Panc1 (cell line): ENCODE measurements at regions not wholly inside any gene's neighbourhood (a gene's known extent, or its start where the extent isn't known, plus 50 kb on each side); places are given as distances from the start of the nearest gene placed in this dataset.

Source experiments
- ATAC-seq: fragments of 200-7000 bp; cut with Tn5 transposase; 2 replicates; pipeline ENCODE4 v1.9.1; 2020; ENCODE audit warnings: mild to moderate bottlenecking, moderate library complexity
- BruUV-seq: library from RNA; stranded (reverse); fragments of 400-500 nt; replicated peaks from 2 replicates; lab custom pipeline; 2021; lab: Mats Ljungman, UMichigan
- CTCF ChIA-PET: fragments of 300-600 bp; sonication (Branson Sonifier 250); formaldehyde crosslinking; loops from one replicate; lab custom pipeline; 2022; ENCODE audit warnings: antibody characterized with exemption; lab: Charles Lee
- POLR2A ChIA-PET: fragments of 300-600 bp; sonication (Branson Sonifier 250); formaldehyde crosslinking; loops from one replicate; lab custom pipeline; 2022; ENCODE audit warnings: antibody characterized with exemption; lab: Charles Lee
- DNase-seq: peaks from one replicate; pipeline ENCODE4 v3.0.0-alpha.2; 2010; ENCODE audit warnings: low read depth, low spot score
- H3K27ac ChIP-seq: 2 replicates; pipeline ENCODE4 v1.5.1; 2011; ENCODE audit warnings: mild to moderate bottlenecking, low read length, inconsistent platforms
- H3K27me3 ChIP-seq: fragments of 200-500 bp; sonication (Bioruptor generic); 2 replicates; pipeline ENCODE4 v1.6.0; 2014; ENCODE audit warnings: low read length, inconsistent platforms; ENCODE audit not compliant: control insufficient read depth, insufficient read depth
- H3K36me3 ChIP-seq: fragments of 200-500 bp; sonication (Bioruptor generic); 2 replicates; pipeline ENCODE4 v1.5.1; 2014; ENCODE audit warnings: inconsistent platforms, mild to moderate bottlenecking, low read length, moderate library complexity; ENCODE audit not compliant: control insufficient read depth, insufficient read depth
- H3K4me1 ChIP-seq: 2 replicates; pipeline ENCODE4 v1.5.1; 2011; ENCODE audit warnings: inconsistent platforms, mild to moderate bottlenecking, low read length, moderate library complexity; ENCODE audit not compliant: control insufficient read depth, insufficient read depth
- H3K4me3 ChIP-seq, 2 experiments: 2 replicates each; pipeline ENCODE4 v1.5.1; 2011 to 2012; ENCODE audit warnings: low read depth in 2 of 2, low read length in 2 of 2, mild to moderate bottlenecking in 2 of 2, inconsistent platforms in 1 of 2, moderate library complexity in 1 of 2
- H3K9me3 ChIP-seq: fragments of 200-500 bp; sonication (Bioruptor generic); 2 replicates; pipeline ENCODE4 v1.5.1; 2014; ENCODE audit warnings: low read depth, mild to moderate bottlenecking, inconsistent platforms, low read length, moderate library complexity; ENCODE audit not compliant: control insufficient read depth, insufficient read depth
- POLR2AphosphoS5 ChIP-seq: IDR thresholded peaks from 2 replicates; pipeline ENCODE4 v1.6.1; 2012; ENCODE audit warnings: mild to moderate bottlenecking, low read depth, low read length, moderate library complexity
- SIN3A ChIP-seq: IDR thresholded peaks from 2 replicates; pipeline ENCODE4 v1.6.1; 2012; ENCODE audit warnings: low read depth, mild to moderate bottlenecking, low read length, moderate library complexity, borderline replicate concordance; ENCODE audit not compliant: insufficient read depth
- TCF7L2 ChIP-seq: IDR thresholded peaks from 2 replicates; pipeline ENCODE4 v1.6.1; 2011; ENCODE audit warnings: mild to moderate bottlenecking, low read depth, low read length, inconsistent platforms
- in situ Hi-C: cut with HindIII; loops from 2 replicates; pipeline ENCODE4 v1.10.0; 2016; ENCODE audit warnings: low sequenced_read_pairs, low pct_unique_long_range_greater_than_20kb
- intact Hi-C: fragments of 100-400 bp; cut with micrococcal nuclease; formaldehyde crosslinking; loops from one replicate; pipeline ENCODE4 v1.10.0; 2022; ENCODE audit not compliant: unreplicated experiment
- TF ChIP-seq, protein P1 (sequence below), 2 experiments: IDR thresholded peaks; 2 replicates each; pipeline ENCODE4 v1.6.1; 2011 to 2012; ENCODE audit warnings: low read depth in 2 of 2, control low read depth in 1 of 2, low read length in 1 of 2, mild to moderate bottlenecking in 1 of 2, moderate library complexity in 1 of 2; ENCODE audit not compliant: insufficient read depth in 1 of 2
- TF ChIP-seq, protein P2 (sequence below): fragments of 450-650 bp; IDR thresholded peaks from 2 replicates; pipeline ENCODE4 v1.5.1; 2017; ENCODE audit warnings: mild to moderate bottlenecking

DNA sequence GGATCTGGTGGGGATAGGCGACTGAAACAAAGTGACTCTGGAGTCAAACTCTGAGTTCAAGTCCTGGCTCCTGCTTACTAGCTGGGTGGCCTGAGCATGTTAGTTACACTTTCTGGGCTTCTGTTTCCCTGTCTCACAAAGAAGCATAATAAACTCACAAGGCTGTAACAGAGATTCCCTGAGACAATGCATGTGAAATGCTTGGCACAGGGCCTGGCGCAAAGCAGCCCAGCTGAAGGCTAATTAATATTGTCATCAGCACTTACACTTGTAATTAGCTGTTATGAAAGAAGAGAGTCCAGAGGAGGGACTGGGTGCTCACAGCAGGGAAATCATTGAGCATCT, 64.1 kb upstream of the SPOCK1 start:
- BruUV-seq = no TSS peak
- ATAC-seq = no peak

DNA sequence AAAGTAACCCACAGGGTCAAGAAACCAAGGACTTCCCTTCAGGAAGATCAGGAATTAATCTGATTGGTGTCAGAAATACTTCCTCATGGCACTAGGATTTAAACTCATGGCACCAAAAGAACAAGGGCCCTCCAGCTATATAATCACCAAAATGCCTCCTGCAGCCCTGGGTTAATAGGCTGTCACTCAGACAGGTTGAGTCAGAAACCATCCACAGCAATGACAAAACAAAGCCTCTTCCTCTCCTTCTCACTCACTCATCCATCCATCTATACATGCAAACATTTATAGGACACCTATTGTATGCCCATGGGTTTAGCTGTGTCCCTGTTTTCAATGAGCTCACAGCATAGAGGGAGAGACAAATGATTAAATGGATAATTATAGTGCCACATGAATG, 62.5 kb upstream of the SPOCK1 start:
- Histone ChIP-seq H3K27ac (no peak overlapping the region), H3K27me3 (no peaks in the 10 kb centered on the region), H3K36me3 (no peaks in the 10 kb centered on the region), H3K4me3 (no peak overlapping the region), H3K9me3 (no peaks in the 10 kb centered on the region), H3K4me1 (no peaks in the 10 kb centered on the region)
- no TSS peak for BruUV-seq
- ChIA-PET CTCF (no interaction called here), POLR2A (no interaction called here)
- ATAC-seq (no peak), DNase-seq (no peak)
- in situ Hi-C loops (no loop called here), intact Hi-C loops (no loop called here)
- TF ChIP-seq, protein P1, sequence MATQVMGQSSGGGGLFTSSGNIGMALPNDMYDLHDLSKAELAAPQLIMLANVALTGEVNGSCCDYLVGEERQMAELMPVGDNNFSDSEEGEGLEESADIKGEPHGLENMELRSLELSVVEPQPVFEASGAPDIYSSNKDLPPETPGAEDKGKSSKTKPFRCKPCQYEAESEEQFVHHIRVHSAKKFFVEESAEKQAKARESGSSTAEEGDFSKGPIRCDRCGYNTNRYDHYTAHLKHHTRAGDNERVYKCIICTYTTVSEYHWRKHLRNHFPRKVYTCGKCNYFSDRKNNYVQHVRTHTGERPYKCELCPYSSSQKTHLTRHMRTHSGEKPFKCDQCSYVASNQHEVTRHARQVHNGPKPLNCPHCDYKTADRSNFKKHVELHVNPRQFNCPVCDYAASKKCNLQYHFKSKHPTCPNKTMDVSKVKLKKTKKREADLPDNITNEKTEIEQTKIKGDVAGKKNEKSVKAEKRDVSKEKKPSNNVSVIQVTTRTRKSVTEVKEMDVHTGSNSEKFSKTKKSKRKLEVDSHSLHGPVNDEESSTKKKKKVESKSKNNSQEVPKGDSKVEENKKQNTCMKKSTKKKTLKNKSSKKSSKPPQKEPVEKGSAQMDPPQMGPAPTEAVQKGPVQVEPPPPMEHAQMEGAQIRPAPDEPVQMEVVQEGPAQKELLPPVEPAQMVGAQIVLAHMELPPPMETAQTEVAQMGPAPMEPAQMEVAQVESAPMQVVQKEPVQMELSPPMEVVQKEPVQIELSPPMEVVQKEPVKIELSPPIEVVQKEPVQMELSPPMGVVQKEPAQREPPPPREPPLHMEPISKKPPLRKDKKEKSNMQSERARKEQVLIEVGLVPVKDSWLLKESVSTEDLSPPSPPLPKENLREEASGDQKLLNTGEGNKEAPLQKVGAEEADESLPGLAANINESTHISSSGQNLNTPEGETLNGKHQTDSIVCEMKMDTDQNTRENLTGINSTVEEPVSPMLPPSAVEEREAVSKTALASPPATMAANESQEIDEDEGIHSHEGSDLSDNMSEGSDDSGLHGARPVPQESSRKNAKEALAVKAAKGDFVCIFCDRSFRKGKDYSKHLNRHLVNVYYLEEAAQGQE (IDR thresholded peaks at IDR 0.05; ENCODE audit: insufficient read depth in 1 of 2, low read depth in 2 of 2, low read length in 1 of 2) = no peak
- TF ChIP-seq TCF7L2 (no peak), SIN3A (no peak)
- TF ChIP-seq, protein P2, sequence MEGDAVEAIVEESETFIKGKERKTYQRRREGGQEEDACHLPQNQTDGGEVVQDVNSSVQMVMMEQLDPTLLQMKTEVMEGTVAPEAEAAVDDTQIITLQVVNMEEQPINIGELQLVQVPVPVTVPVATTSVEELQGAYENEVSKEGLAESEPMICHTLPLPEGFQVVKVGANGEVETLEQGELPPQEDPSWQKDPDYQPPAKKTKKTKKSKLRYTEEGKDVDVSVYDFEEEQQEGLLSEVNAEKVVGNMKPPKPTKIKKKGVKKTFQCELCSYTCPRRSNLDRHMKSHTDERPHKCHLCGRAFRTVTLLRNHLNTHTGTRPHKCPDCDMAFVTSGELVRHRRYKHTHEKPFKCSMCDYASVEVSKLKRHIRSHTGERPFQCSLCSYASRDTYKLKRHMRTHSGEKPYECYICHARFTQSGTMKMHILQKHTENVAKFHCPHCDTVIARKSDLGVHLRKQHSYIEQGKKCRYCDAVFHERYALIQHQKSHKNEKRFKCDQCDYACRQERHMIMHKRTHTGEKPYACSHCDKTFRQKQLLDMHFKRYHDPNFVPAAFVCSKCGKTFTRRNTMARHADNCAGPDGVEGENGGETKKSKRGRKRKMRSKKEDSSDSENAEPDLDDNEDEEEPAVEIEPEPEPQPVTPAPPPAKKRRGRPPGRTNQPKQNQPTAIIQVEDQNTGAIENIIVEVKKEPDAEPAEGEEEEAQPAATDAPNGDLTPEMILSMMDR = no peak

More for the DNA sequence above, 64.1 kb upstream of the SPOCK1 start:
- no peaks in the 10 kb centered on the region for H3K27me3 ChIP-seq
- no peak for TF ChIP-seq TCF7L2
- no peak for TF ChIP-seq SIN3A
- TF ChIP-seq, protein P1 (IDR thresholded peaks at IDR 0.05; ENCODE audit: insufficient read depth in 1 of 2, low read depth in 2 of 2, low read length in 1 of 2) = no peak
- no peak for TF ChIP-seq POLR2AphosphoS5
- TF ChIP-seq, protein P2 = no peak
- DNase-seq = no peak
- H3K4me1 ChIP-seq = no peaks in the 10 kb centered on the region
- H3K36me3 ChIP-seq = no peaks in the 10 kb centered on the region
- H3K9me3 ChIP-seq = no peaks in the 10 kb centered on the region
- ChIA-PET CTCF (no interaction called here), POLR2A (interaction anchor here (0.7 kb wide), 1 partner anchor 129 kb away, joined by 5 read pairs; no protein-coding TSS in a partner anchor)
- H3K4me3 ChIP-seq = no peak overlapping the region
- no peak overlapping the region for H3K27ac ChIP-seq
- in situ Hi-C loops = no loop called here
- intact Hi-C loops = no loop called here
